ENCODE measurements at regions not wholly inside any gene's neighbourhood (a gene's known extent, or its start where the extent isn't known, plus 50 kb on each side); places are given as distances from the start of the nearest gene placed in this dataset.

DNA sequence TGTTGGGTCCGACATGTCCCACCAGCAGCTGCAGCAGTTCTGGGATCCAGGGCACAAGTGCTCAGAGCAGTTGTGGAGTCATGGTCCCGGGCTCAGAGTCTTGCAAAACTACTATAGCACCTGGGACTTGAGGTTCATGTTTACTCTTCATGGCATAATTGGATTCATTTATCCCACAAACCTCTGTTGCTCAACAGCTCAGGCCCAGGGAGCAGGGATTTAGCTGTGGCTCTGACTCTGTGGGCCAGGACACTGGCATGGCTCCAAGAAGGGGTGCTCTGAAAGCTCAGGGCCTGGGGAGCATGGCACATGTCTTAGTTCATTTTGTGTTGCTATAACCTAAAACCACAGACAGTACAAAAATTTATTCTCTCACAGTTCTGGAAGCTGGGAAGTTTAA is 626.7 kb upstream of the ADGRL2 start:
- no peak for ATAC-seq (ENCODE audit: insufficient number of reproducible peaks, low FRiP score, low read depth)
- H3K9me3 ChIP-seq, result peaks cover 16% of the 10 kb centered on the region
- H3K36me3 ChIP-seq, result no peaks in the 10 kb centered on the region
- TF ChIP-seq, protein P1, sequence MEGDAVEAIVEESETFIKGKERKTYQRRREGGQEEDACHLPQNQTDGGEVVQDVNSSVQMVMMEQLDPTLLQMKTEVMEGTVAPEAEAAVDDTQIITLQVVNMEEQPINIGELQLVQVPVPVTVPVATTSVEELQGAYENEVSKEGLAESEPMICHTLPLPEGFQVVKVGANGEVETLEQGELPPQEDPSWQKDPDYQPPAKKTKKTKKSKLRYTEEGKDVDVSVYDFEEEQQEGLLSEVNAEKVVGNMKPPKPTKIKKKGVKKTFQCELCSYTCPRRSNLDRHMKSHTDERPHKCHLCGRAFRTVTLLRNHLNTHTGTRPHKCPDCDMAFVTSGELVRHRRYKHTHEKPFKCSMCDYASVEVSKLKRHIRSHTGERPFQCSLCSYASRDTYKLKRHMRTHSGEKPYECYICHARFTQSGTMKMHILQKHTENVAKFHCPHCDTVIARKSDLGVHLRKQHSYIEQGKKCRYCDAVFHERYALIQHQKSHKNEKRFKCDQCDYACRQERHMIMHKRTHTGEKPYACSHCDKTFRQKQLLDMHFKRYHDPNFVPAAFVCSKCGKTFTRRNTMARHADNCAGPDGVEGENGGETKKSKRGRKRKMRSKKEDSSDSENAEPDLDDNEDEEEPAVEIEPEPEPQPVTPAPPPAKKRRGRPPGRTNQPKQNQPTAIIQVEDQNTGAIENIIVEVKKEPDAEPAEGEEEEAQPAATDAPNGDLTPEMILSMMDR (IDR thresholded peaks at IDR 0.05), result no peak
- no peak overlapping the region for H3K4me3 ChIP-seq
- DNase-seq (ENCODE audit: low spot score), result no peak
- no peak overlapping the region for H3K27ac ChIP-seq
- no peaks in the 10 kb centered on the region for H3K27me3 ChIP-seq (replicated peaks; ENCODE audit: insufficient read depth)
- no peaks in the 10 kb centered on the region for H3K4me1 ChIP-seq (ENCODE audit: control insufficient read depth in 1 of 2, low read depth in 2 of 2)

DNA sequence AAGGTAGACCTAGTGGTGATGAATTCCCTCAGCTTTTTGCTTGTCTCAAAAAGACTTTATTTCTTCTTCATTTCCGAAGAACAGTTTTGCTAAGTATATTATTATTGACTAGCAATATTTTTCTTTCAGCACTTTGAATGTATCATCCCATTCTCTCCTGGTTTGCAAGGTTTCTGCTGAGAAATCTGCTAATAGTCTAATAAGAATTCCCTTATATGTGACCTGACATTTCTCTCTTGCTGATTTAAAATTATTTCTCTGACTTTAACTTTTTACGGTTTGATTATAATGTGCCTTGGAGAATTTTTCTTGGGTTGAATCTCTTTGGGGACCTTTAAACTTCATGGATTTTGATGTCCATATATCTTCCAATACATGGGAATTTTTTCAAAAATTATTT is 628.3 kb upstream of the ADGRL2 start:
- no peak for ATAC-seq (ENCODE audit: insufficient number of reproducible peaks, low FRiP score, low read depth)
- H3K9me3 ChIP-seq, result peaks cover 16% of the 10 kb centered on the region
- no peaks in the 10 kb centered on the region for H3K4me1 ChIP-seq (ENCODE audit: control insufficient read depth in 1 of 2, low read depth in 2 of 2)
- H3K27me3 ChIP-seq (replicated peaks; ENCODE audit: insufficient read depth), result no peaks in the 10 kb centered on the region
- H3K27ac ChIP-seq, result no peak overlapping the region
- H3K36me3 ChIP-seq, result no peaks in the 10 kb centered on the region
- no peak for DNase-seq (ENCODE audit: low spot score)
- TF ChIP-seq, protein P1 (IDR thresholded peaks at IDR 0.05), result no peak
- no peak overlapping the region for H3K4me3 ChIP-seq

DNA sequence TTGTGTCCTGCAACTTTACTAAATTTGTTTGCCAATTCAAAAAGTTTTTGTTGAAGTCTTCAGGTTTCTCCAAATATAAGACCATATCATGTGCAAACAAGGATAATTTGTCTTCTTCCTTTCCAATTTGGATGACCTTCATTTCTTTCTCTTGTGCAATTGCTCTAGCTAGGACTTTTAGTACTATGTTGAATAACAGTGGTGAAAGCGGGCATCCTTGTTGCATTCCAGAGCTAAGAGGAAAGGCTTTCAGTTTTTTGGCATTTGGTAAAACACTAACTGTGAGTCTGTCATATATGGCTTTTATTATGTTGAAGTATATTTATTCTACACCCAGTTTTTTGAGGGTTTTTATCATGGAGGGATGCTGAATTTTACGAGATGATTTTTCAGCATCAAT is 630.0 kb upstream of the ADGRL2 start:
- ATAC-seq (ENCODE audit: insufficient number of reproducible peaks, low FRiP score, low read depth), result no peak
- TF ChIP-seq, protein P1 (IDR thresholded peaks at IDR 0.05), result no peak
- no peaks in the 10 kb centered on the region for H3K27me3 ChIP-seq (replicated peaks; ENCODE audit: insufficient read depth)

DNA sequence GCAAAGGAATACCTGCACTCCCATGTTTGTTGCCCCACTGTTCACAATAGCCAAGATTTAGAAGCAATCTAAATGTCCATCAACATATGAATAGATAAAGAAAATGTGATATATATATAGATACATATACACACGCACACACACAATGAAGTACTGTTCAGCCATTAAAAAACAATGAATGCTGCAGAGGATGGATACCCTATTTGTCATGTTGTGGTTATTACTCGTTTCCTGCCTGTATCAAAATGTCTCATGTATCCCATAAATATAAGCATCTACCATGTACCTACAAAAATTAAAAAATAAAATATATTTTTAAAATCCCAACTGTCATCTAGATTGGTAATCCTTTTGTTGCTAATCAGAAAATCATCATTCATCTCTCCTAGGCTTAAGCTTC is 634.8 kb upstream of the ADGRL2 start:
- no peaks in the 10 kb centered on the region for H3K4me1 ChIP-seq (ENCODE audit: control insufficient read depth in 1 of 2, low read depth in 2 of 2)
- DNase-seq (ENCODE audit: low spot score), result no peak
- no peaks in the 10 kb centered on the region for H3K36me3 ChIP-seq
- H3K27me3 ChIP-seq (replicated peaks; ENCODE audit: insufficient read depth), result no peaks in the 10 kb centered on the region
- no peak overlapping the region for H3K4me3 ChIP-seq
- H3K9me3 ChIP-seq, result no peaks in the 10 kb centered on the region
- H3K27ac ChIP-seq, result no peak overlapping the region
- TF ChIP-seq, protein P1 (IDR thresholded peaks at IDR 0.05), result no peak
- ATAC-seq (ENCODE audit: insufficient number of reproducible peaks, low FRiP score, low read depth), result no peak

More for the DNA sequence above, 630.0 kb upstream of the ADGRL2 start:
- Histone ChIP-seq H3K27ac (no peak overlapping the region), H3K4me3 (no peak overlapping the region), H3K36me3 (no peaks in the 10 kb centered on the region), H3K9me3 (peaks cover 16% of the 10 kb centered on the region), H3K4me1 (ENCODE audit: control insufficient read depth in 1 of 2, low read depth in 2 of 2) (no peaks in the 10 kb centered on the region)
- DNase-seq (ENCODE audit: low spot score), result no peak

DNA sequence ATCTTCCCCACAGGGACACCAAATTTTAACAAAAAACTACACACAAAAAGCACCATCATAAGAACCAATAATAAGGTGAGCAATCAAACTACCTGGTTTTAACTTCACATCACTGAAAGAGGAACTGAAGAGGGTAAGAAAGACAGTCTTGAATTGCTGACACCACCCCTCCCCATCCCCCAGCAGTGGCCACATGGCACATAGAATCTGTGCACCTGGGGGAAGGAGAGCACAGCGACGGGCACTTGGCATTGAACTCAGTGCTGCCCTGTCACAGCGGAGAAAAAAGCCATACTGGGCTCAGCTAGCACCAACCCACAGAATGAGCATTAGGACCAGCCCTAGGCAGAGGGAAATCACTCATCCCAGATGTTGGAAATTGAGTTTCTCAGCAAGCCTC is 640.0 kb upstream of the ADGRL2 start:
- TF ChIP-seq, protein P1 (IDR thresholded peaks at IDR 0.05), result no peak
- no peaks in the 10 kb centered on the region for H3K9me3 ChIP-seq
- ATAC-seq (ENCODE audit: insufficient number of reproducible peaks, low FRiP score, low read depth), result no peak

More for the DNA sequence above, 640.0 kb upstream of the ADGRL2 start:
- no peaks in the 10 kb centered on the region for H3K36me3 ChIP-seq
- peaks cover 0 to 11% of the 10 kb centered on the region in 2 donors for H3K4me1 ChIP-seq (ENCODE audit: control insufficient read depth in 1 of 2, low read depth in 2 of 2)
- no peaks in the 10 kb centered on the region for H3K27me3 ChIP-seq (replicated peaks; ENCODE audit: insufficient read depth)
- H3K4me3 ChIP-seq, result no peak overlapping the region
- DNase-seq (ENCODE audit: low spot score), result no peak
- H3K27ac ChIP-seq, result no peak overlapping the region
